ENCODE measurements at regions not wholly inside any gene's neighbourhood (a gene's known extent, or its start where the extent isn't known, plus 50 kb on each side); places are given as distances from the start of the nearest gene placed in this dataset.
A peak's percentile ranks its signal among the peaks of the same experiment; 100 is the strongest.

- no peak for TF ChIP-seq CTCF (IDR thresholded peaks at IDR 0.05)
- H3K27me3 Mint-ChIP-seq (ENCODE audit: insufficient read depth), result peaks cover 3% of the 10 kb centered on the region; the same call in 1 of the 2 replicates
- peaks cover 19% of the 10 kb centered on the region for H3K9me3 Mint-ChIP-seq
- peaks cover 16% of the 10 kb centered on the region for H3K36me3 Mint-ChIP-seq (ENCODE audit: low read depth)
- no peak overlapping the region for H3K4me3 Mint-ChIP-seq
- H3K27ac Mint-ChIP-seq, result peak overlapping the region; percentile 9; the same call in 1 of the 2 replicates
- DNase-seq, result no peak
- peaks cover 23% of the 10 kb centered on the region for H3K4me1 Mint-ChIP-seq (ENCODE audit: low read depth)
Observed at GRCh38 chr12:14272956-14273912, 92.2 kb upstream of the ATF7IP start.

- Mint-ChIP-seq H3K36me3 (ENCODE audit: low read depth) (peaks cover 16% of the 10 kb centered on the region), H3K9me3 (peaks cover 19% of the 10 kb centered on the region), H3K27ac (peak overlapping the region; percentile 34; the same call in 1 of the 2 replicates), H3K4me3 (peak overlapping the region; percentile 32; the same call in 1 of the 2 replicates), H3K4me1 (ENCODE audit: low read depth) (peaks cover 23% of the 10 kb centered on the region), H3K27me3 (ENCODE audit: insufficient read depth) (peaks cover 3% of the 10 kb centered on the region; the same call in 1 of the 2 replicates)
- DNase-seq, result no peak
- TF ChIP-seq CTCF (IDR thresholded peaks at IDR 0.05), result no peak
Observed at GRCh38 chr12:14273913-14274311, 91.6 kb upstream of the ATF7IP start.

- Mint-ChIP-seq H3K27me3 (ENCODE audit: insufficient read depth) (peaks cover 3% of the 10 kb centered on the region; the same call in 1 of the 2 replicates), H3K27ac (no peak overlapping the region), H3K36me3 (ENCODE audit: low read depth) (peaks cover 15% of the 10 kb centered on the region), H3K4me1 (ENCODE audit: low read depth) (peaks cover 23% of the 10 kb centered on the region), H3K4me3 (no peak overlapping the region), H3K9me3 (peaks cover 18% of the 10 kb centered on the region)
- DNase-seq, result no peak
- TF ChIP-seq CTCF (IDR thresholded peaks at IDR 0.05), result no peak
Observed at GRCh38 chr12:14275111-14275510, 90.4 kb upstream of the ATF7IP start.

- H3K9me3 Mint-ChIP-seq, result peaks cover 11% of the 10 kb centered on the region
- H3K4me3 Mint-ChIP-seq, result no peak overlapping the region
- peaks cover 9% of the 10 kb centered on the region; the same call in 1 of the 2 replicates for H3K36me3 Mint-ChIP-seq (ENCODE audit: low read depth)
- no peak for TF ChIP-seq CTCF (IDR thresholded peaks at IDR 0.05)
- H3K27ac Mint-ChIP-seq, result no peak overlapping the region; the same call in 1 of the 2 replicates
- no peak for DNase-seq
- peaks cover 3% of the 10 kb centered on the region; the same call in 1 of the 2 replicates for H3K27me3 Mint-ChIP-seq (ENCODE audit: insufficient read depth)
- peaks cover 23% of the 10 kb centered on the region for H3K4me1 Mint-ChIP-seq (ENCODE audit: low read depth)
Observed at GRCh38 chr12:14275886-14276285, 89.6 kb upstream of the ATF7IP start.

- Mint-ChIP-seq H3K36me3 (ENCODE audit: low read depth) (peaks cover 9% of the 10 kb centered on the region; the same call in 1 of the 2 replicates), H3K4me3 (no peak overlapping the region), H3K27me3 (ENCODE audit: insufficient read depth) (peaks cover 3% of the 10 kb centered on the region; the same call in 1 of the 2 replicates), H3K9me3 (peaks cover 11% of the 10 kb centered on the region), H3K4me1 (ENCODE audit: low read depth) (peaks cover 19% of the 10 kb centered on the region), H3K27ac (no peak overlapping the region)
- no peak for TF ChIP-seq CTCF (IDR thresholded peaks at IDR 0.05)
- DNase-seq, result no peak
Observed at GRCh38 chr12:14278294-14278953, 87.1 kb upstream of the ATF7IP start.

Data from HFFc6 (cell line).